Mammary epithelial cell (primary cell): ENCODE measurements at regions not wholly inside any gene's neighbourhood (a gene's known extent, or its start where the extent isn't known, plus 50 kb on each side); places are given as distances from the start of the nearest gene placed in this dataset.

Experiments
- CTCF ChIP-seq, 2 donors: IDR thresholded peaks in 1 of 2; conservative IDR thresholded peaks in 1 of 2; 2 replicates each; pipeline ENCODE4 v1.5.1; 2011 to 2012; ENCODE audit warnings: inconsistent platforms in 2 of 2, low read length in 2 of 2, mild to moderate bottlenecking in 2 of 2, control low read depth in 1 of 2, low read depth in 1 of 2; ENCODE audit not compliant: insufficient read depth in 1 of 2; ENCODE audit errors: extremely low read depth in 1 of 2
- EZH2 ChIP-seq: IDR thresholded peaks from 2 replicates; pipeline ENCODE4 v1.6.1; 2012; ENCODE audit warnings: low read length, inconsistent platforms, borderline replicate concordance

GRCh38 chr9:20043035-20043434 lies 254.2 kb upstream of the SLC24A2 start:
- TF ChIP-seq CTCF (conservative IDR thresholded peaks at IDR 0.05 in 1 of 2, IDR thresholded peaks at IDR 0.05 in 1 of 2; ENCODE audit: extremely low read depth in 1 of 2, insufficient read depth in 1 of 2, low read depth in 1 of 2, low read length in 2 of 2) (no peak), EZH2 (no peak)
